Tibial nerve (tissue), 4 donors: ENCODE measurements at regions not wholly inside any gene's neighbourhood (a gene's known extent, or its start where the extent isn't known, plus 50 kb on each side); places are given as distances from the start of the nearest gene placed in this dataset.

Experiments used
- DNase-seq, 2 donors: peaks; one replicate each; pipeline ENCODE4 v3.0.0-alpha.2; 2019; ENCODE audit warnings: low spot score in 2 of 2
- H3K27ac ChIP-seq, 4 donors: fragments of 200-600 bp; sonication (generic) in 3 of 4; one replicate each; pipeline ENCODE4 v1.5.1; 2017 to 2019; ENCODE audit warnings: mild to moderate bottlenecking in 1 of 4
- H3K27me3 ChIP-seq, 2 donors: fragments of 200-600 bp; sonication (generic) in 1 of 2; one replicate each; pipeline versions ENCODE4 v1.5.1 to v1.6.0; 2017 to 2019
- H3K36me3 ChIP-seq, 3 donors: fragments of 200-600 bp; sonication (generic); one replicate each; pipeline ENCODE4 v1.5.1; 2018 to 2019
- H3K4me1 ChIP-seq, 4 donors: fragments of 200-600 bp; sonication (generic) in 3 of 4; one replicate each; pipeline ENCODE4 v1.5.1; 2017 to 2019
- H3K4me3 ChIP-seq, 4 donors: fragments of 200-600 bp; sonication (generic) in 3 of 4; one replicate each; pipeline ENCODE4 v1.5.1; 2017 to 2019; ENCODE audit warnings: mild to moderate bottlenecking in 1 of 4, moderate library complexity in 1 of 4
- H3K9me3 ChIP-seq, 4 donors: fragments of 200-600 bp; sonication (generic) in 3 of 4; one replicate each; pipeline ENCODE4 v1.5.1; 2017 to 2019
- CTCF ChIP-seq, 5 experiments: fragments of 200-600 bp in 3 of 5; fragments of 450-650 bp in 2 of 5; sonication (generic) in 3 of 5; IDR thresholded peaks; one replicate each; pipeline ENCODE4 v1.5.1; 2016 to 2019; ENCODE audit warnings: antibody characterized with exemption in 5 of 5, mild to moderate bottlenecking in 3 of 5, moderate library complexity in 2 of 5
- EP300 ChIP-seq, 2 donors: sonication (generic); formaldehyde crosslinking; IDR thresholded peaks; one replicate each; pipeline ENCODE4 v1.6.1; 2017; ENCODE audit warnings: antibody characterized with exemption in 2 of 2, mild to moderate bottlenecking in 1 of 2
- POLR2A ChIP-seq, 2 donors: fragments of 450-650 bp; IDR thresholded peaks; one replicate each; pipeline ENCODE4 v1.6.1; 2017; ENCODE audit warnings: antibody characterized with exemption in 2 of 2, mild to moderate bottlenecking in 2 of 2, moderate library complexity in 2 of 2
- WGBS, 2 donors: methylation state at CpG; one replicate each; pipeline ENCODE4 v1.1.5; 2018; 5-methylcytosine and 5-hydroxymethylcytosine counted together

GRCh38 chr7:125480762-125481161 is 551.1 kb upstream of the POT1 start:
- Histone ChIP-seq H3K27me3 (no peaks in the 10 kb centered on the region), H3K9me3 (no peaks in the 10 kb centered on the region), H3K36me3 (no peaks in the 10 kb centered on the region), H3K4me3 (no peak overlapping the region), H3K4me1 (no peaks in the 10 kb centered on the region), H3K27ac (no peak overlapping the region)
- 92 to 93% methylated on average over 10 of the region's 10 CpGs for WGBS, 2 donors
- DNase-seq, result no peak
- TF ChIP-seq EP300 (IDR thresholded peaks at IDR 0.05), result no peak
- TF ChIP-seq CTCF (IDR thresholded peaks at IDR 0.05), result no peak
- no peak for TF ChIP-seq POLR2A (IDR thresholded peaks at IDR 0.05)

GRCh38 chr7:125468855-125469174 is 539.2 kb upstream of the POT1 start:
- 92 to 98% methylated on average over 12 to 14 of the region's 16 CpGs for WGBS, 2 donors
- no peaks in the 10 kb centered on the region for H3K9me3 ChIP-seq
- no peaks in the 10 kb centered on the region for H3K27me3 ChIP-seq
- no peaks in the 10 kb centered on the region for H3K36me3 ChIP-seq
- no peak overlapping the region for H3K4me3 ChIP-seq
- TF ChIP-seq EP300 (IDR thresholded peaks at IDR 0.05), result no peak
- TF ChIP-seq CTCF (IDR thresholded peaks at IDR 0.05), result no peak
- TF ChIP-seq POLR2A (IDR thresholded peaks at IDR 0.05), result no peak
- no peaks in the 10 kb centered on the region for H3K4me1 ChIP-seq
- H3K27ac ChIP-seq, result no peak overlapping the region
- DNase-seq, result no peak

- no peak overlapping the region for H3K27ac ChIP-seq
- H3K4me3 ChIP-seq, result no peak overlapping the region
- H3K9me3 ChIP-seq, result no peaks in the 10 kb centered on the region
- H3K27me3 ChIP-seq, result no peaks in the 10 kb centered on the region
- TF ChIP-seq CTCF (IDR thresholded peaks at IDR 0.05), result no peak
- no peak for TF ChIP-seq POLR2A (IDR thresholded peaks at IDR 0.05)
- TF ChIP-seq EP300 (IDR thresholded peaks at IDR 0.05), result no peak
- H3K36me3 ChIP-seq, result no peaks in the 10 kb centered on the region
- no peaks in the 10 kb centered on the region for H3K4me1 ChIP-seq
- WGBS, 2 donors, result 89 to 94% methylated on average over 14 to 17 of the region's 17 CpGs
- DNase-seq, result no peak
Observed at GRCh38 chr7:125467996-125468854, 538.6 kb upstream of the POT1 start.

- Histone ChIP-seq H3K4me3 (no peak overlapping the region), H3K36me3 (no peaks in the 10 kb centered on the region), H3K4me1 (no peaks in the 10 kb centered on the region), H3K9me3 (peaks cover 0 to 6% (median 0%) of the 10 kb centered on the region in 4 donors), H3K27ac (no peak overlapping the region), H3K27me3 (no peaks in the 10 kb centered on the region)
- TF ChIP-seq CTCF (IDR thresholded peaks at IDR 0.05) (no peak), EP300 (IDR thresholded peaks at IDR 0.05) (no peak), POLR2A (IDR thresholded peaks at IDR 0.05) (no peak)
- no peak for DNase-seq
- WGBS, 2 donors, result 50 to 56% methylated on average over 3 of the region's 3 CpGs
Observed at GRCh38 chr7:125465527-125465926, 535.9 kb upstream of the POT1 start.

- TF ChIP-seq EP300 (IDR thresholded peaks at IDR 0.05) (no peak), POLR2A (IDR thresholded peaks at IDR 0.05) (no peak), CTCF (IDR thresholded peaks at IDR 0.05) (no peak)
- WGBS, 2 donors, result 98% methylated on average over 2 of the region's 2 CpGs
- Histone ChIP-seq H3K27me3 (no peaks in the 10 kb centered on the region), H3K27ac (no peak overlapping the region), H3K9me3 (peaks cover 0 to 23% (median 6%) of the 10 kb centered on the region in 4 donors), H3K4me1 (no peaks in the 10 kb centered on the region), H3K4me3 (no peak overlapping the region), H3K36me3 (no peaks in the 10 kb centered on the region)
- DNase-seq, result no peak
Observed at GRCh38 chr7:125462615-125463014, 533.0 kb upstream of the POT1 start.
